Suprapubic skin (tissue), 4 donors: ENCODE measurements at regions not wholly inside any gene's neighbourhood (a gene's known extent, or its start where the extent isn't known, plus 50 kb on each side); places are given as distances from the start of the nearest gene placed in this dataset.

Experiments
- POLR2A ChIP-seq, 2 donors: fragments of 450-650 bp; IDR thresholded peaks; one replicate each; pipeline ENCODE4 v1.6.1; 2017; ENCODE audit warnings: antibody characterized with exemption in 2 of 2, mild to moderate bottlenecking in 2 of 2, moderate library complexity in 2 of 2
- POLR2AphosphoS5 ChIP-seq, 3 donors: sonication (generic); formaldehyde crosslinking; IDR thresholded peaks; one replicate each; pipeline ENCODE4 v1.6.1; 2017; ENCODE audit warnings: antibody characterized with exemption in 3 of 3
- TF ChIP-seq, protein P1 (sequence below), 2 donors: fragments of 200-600 bp in 1 of 2; fragments of 450-650 bp in 1 of 2; sonication (generic) in 1 of 2; IDR thresholded peaks; one replicate each; pipeline ENCODE4 v1.5.1; 2016 to 2019; ENCODE audit warnings: antibody characterized with exemption in 2 of 2, mild to moderate bottlenecking in 1 of 2, moderate library complexity in 1 of 2

DNA sequence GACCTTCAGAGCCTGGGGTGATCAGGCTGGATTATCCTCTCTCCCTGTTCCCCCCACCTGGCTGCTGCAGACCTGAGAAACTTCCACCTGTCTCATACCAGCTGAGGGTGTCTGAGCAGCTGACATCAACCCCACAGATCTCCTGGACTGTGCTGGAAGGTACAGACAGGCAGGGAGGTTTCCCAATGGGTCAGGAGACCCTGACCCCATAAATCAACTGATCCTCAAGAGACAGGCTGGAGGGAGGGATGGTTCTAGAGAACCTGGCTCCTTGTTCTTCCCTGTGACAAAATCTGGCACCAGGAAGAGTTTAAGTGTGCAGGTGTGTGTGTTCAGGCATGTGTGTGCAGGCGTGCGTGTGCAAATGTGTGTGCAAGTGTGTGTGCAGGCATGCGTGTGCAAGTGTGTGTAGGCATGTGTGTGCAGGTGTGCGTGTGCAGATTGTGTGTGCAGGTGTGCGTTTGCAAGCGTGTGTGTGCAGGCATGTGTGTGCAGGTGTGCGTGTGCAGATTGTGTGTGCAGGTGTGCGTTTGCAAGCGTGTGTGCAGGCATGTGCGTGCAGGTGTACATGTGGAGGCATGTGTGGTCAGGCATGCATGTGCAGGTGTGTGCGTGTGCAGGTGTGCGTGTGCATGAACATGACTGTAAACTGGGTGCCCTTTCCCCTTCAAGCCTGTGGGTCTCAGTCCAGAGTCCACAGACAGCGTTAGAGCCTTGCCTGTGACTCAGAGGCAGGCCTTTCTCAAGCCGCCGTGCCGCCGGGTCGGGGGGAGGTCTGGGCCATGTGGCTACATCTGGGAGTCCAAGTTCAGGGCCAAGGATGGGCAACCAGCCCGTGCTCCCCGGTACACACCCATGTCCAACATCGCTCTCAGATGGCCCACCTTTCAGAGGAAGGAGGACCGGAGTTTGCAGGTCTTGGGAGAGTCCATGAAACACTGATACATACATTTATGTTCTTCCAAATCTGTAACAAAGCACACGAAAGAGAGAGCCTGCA lies 50.1 kb upstream of the ELN start:
- TF ChIP-seq, protein P1, sequence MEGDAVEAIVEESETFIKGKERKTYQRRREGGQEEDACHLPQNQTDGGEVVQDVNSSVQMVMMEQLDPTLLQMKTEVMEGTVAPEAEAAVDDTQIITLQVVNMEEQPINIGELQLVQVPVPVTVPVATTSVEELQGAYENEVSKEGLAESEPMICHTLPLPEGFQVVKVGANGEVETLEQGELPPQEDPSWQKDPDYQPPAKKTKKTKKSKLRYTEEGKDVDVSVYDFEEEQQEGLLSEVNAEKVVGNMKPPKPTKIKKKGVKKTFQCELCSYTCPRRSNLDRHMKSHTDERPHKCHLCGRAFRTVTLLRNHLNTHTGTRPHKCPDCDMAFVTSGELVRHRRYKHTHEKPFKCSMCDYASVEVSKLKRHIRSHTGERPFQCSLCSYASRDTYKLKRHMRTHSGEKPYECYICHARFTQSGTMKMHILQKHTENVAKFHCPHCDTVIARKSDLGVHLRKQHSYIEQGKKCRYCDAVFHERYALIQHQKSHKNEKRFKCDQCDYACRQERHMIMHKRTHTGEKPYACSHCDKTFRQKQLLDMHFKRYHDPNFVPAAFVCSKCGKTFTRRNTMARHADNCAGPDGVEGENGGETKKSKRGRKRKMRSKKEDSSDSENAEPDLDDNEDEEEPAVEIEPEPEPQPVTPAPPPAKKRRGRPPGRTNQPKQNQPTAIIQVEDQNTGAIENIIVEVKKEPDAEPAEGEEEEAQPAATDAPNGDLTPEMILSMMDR (IDR thresholded peaks at IDR 0.05): no peak
- TF ChIP-seq POLR2AphosphoS5 (IDR thresholded peaks at IDR 0.05): no peak
- TF ChIP-seq POLR2A (IDR thresholded peaks at IDR 0.05): no peak
